ENCODE measurements at regions not wholly inside any gene's neighbourhood (a gene's known extent, or its start where the extent isn't known, plus 50 kb on each side); places are given as distances from the start of the nearest gene placed in this dataset.

DNA sequence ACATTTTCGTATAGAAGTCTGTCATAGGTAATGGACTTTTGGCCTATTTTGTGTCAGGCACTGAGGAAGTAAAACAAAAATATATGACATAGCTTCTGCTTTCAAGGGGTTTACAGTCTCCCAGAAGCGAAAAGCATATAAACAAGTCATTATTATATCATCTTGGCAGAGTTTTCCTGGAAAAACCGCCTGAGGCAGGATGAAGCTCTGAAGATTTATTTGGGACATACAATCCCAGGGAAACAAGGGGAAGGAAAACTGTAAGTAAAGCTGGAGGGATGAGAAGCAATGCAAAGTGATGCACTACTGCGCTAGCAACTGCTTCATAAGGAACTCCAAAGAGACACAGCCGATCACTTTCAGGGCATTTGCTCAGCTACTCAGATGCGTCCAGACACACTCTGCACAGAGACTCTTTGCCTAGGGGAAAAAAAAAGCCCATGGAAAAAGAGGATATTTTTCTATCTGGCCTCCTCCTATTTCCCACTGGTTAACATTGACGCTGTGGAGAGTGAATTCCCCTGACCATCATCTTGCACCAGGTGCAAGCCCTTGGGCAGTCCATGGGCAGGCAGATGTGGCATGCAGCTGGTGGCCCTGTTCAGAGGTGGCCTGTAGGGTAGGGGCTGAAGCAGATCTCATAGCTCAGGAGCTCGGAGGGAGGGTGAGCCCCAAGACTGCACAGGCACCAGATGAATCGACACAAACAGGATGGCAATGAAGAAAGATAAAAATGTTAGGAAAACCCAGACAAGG lies 158.1 kb downstream of the METTL4 start:
- no peak for DNase-seq

DNA sequence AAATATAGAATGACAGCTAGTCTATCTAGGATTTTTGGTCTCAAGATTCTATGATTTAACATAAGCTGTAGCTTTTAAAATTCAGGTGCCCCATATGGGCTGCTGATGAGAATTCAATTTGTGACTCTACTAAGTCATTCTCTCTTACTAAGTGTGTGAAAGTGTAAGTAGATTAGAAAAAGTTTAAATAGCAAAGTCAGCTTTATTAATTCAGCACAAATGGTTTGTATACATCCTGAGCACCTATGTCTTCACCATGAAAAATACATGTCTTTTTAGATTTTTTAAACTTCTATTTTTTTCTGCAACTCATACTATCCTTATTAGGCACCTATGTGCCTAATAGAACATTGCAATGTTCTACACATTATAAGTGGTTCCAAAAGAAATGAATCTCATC lies 157.1 kb downstream of the METTL4 start:
- no peak for DNase-seq

DNA sequence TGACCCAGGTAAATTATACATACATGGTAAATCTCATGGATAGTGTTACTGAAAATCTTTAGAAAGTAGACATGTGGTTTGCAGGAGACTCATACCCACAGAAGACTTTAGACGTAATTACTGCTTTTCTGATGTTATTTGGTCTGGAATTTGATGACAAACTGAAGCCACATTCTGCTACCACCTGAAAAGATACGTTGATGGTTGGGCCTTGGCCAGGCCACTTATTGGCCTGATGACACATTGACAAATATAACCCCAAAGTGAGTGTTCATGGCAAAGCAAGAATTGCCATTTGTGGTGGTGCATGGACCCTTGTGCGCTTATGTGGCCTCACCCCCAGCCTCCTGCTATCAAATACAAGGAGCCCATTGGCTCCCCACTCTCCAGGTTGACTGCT lies 155.6 kb downstream of the METTL4 start:
- DNase-seq: no peak

DNA sequence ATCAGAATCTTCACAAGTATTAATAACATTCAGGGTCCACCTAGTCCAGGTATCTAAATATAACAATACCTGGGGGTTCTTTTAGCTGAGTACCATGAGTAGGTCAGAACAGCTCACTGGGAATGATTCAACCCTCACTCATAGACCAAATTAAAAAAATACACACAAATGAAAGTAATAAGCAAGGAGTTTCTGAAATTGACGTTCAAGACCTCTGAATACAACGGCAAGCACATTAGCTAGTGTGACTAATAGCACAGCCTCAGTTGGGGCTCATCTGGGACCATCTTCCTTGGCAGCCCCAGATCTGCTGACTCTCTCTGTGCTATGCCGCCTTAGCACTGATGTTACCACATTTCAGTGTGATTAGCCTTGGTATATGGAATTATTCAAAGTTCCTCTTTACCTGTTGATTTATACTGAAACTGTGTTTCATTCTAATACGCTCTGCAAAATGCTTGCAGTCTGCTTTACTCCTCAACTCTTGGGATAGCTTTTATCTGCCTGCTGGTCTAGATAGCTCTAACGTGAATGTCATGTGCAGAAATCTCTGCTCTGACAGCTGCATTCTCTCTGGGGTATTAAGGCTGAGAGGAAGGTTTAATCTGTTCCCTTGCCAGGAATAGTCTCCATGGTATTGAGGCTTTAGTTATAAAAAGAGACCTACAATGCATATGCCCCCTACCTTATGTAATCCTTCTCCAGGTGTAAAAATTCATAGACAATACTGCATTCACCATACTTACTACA lies 153.3 kb downstream of the METTL4 start:
- no peak for DNase-seq

DNA sequence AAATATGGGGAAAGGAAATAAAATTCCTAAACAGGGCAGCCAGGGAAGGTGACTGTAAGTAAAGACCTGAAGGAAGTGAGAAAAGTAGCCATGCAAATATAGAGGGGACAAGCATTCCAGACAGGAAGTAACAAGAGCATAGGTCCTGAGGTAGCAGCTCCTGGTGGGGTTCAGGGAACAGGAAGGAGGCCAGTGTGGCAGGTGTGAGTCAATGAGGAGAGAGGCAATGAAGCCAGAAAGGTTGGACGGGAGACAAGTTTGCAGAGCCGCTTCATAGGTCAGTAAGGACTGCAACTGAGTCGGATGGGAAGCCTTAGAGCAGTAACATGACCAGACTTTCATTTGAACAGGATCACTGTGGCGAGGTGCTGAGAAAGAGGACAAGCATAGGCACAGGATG lies 150.9 kb downstream of the METTL4 start:
- no peak for DNase-seq

DNA sequence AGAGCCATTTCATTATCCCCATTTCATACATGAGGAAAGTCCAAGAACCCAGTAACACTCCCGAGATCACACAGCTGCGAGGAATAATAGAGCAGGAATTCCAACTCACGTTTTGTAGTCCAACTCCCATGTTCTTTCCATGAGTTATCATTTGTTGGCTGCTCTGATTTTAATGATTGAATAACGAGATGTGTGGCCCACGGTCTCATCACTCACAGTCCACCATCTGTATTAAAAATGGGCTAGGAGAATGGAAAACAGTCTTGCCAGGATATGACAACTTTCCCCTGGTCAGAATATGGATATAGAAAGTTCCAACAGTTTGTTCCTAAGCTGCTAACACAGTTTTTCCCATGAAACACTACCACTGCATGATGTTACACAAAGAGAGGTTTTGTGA lies 147.5 kb downstream of the METTL4 start:
- DNase-seq: no peak

DNA sequence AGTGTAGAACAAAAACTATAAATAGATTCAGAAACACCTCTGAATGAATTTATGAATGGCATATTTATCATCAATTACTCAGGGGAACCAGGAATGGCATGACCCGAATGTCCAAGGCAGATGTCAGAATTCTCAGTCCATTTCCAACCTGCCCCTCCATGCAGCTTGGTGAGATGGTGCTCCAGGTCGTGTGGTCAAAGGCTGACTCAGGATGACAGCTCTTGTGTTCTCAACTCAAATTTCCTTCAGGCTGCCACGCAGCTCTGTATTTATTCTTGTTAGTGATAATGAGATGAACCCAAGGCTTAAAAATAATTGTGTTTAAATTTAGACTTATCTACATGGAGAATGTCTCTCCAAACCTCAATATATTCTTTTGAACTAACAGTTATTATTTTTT lies 146.9 kb downstream of the METTL4 start:
- no peak for DNase-seq

DNA sequence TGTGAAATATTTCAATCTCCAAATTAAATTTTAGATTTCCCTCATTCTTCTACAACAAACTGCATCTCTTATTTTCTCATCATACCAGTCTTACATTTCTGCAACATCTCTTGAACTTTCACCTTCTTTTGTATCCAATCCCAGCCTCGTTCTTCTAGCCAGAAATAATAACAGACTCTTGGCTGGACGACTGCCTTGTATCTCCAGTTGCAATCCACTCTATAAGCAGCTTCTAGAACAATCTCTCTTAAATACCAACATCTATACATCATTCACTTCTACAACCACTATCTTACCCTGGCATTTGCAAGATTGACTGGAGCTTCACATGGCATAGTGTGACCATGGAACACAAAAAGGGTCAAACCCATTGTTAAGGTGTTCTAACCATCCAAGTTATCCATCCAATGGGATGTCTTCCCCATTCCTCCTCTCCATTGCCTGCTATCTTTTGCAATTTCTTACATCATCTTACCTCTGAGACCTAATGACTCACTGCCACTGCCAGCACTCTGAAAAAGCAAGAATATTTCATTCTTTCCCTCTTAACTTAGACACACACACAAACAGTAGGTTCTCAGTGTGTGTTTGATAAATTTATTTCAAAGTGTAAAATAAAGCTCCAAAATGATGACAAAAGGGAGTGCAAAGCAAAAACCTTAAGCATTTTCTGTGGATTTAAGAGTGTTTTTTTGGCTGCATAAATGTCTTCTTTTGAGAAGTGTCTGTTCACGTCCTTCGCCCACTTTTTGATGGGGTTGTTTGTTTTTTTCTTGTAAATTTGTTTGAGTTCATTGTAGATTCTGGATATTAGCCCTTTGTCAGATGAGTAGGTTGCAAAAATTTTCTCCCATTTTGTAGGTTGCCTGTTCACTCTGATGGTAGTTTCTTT lies 145.6 kb downstream of the METTL4 start:
- DNase-seq: no peak

DNA sequence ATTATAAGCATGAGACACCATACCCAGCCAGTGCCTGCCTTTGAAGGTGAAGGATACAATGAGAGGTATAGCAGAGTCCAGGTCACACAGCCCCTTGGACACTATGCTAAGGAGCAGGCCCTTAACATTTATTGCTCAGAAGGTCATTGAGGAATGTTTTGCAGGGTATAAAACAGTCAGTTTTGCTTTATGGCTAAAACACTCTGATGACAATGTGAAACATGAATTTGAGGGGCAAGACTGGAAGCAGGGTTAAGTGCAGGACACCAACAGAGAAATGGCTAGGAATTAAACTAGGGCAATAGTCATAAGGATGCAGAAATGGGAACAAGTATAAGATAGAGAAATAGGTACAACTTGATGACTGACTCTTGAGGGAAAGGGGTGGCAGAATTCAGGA lies 141.1 kb downstream of the METTL4 start:
- no peak for DNase-seq

DNA sequence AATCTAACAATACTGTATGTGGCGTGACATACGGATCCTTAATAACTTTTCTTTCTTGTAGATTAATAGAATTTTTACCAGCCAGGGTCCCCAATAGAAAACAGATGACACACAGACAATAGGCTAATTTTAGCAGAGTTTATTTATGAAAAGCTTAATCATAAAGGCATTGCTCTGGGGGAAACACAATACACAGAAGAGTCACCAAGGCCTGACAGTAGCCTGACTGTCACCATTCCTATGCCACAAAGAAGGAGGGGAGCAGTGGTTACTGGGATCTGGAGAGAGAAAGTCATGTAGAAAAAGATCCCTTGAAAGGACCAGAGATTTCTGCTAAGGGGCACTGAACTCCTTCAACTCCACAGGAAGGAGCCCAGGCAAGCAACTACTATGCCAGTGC lies 139.5 kb downstream of the METTL4 start:
- no peak for DNase-seq

DNA sequence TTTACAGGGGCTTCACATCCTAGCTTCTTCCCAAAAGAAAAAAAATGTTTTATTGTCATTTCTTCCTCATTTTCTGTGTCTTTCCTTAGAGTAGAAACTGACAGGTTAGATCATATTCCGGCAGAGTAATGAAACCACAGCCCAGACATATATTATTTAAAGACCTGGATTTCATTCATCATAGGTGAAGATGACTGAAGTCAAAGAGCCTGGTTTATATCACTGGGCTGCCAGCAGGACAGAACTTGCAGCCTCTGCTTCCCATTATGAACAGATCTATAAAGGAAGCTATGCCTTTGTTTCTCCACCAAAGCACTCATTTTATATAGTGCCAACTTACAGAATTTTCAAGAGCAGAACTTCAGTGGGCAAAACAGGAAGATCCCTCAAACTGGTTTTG lies 137.9 kb downstream of the METTL4 start:
- no peak for DNase-seq

DNA sequence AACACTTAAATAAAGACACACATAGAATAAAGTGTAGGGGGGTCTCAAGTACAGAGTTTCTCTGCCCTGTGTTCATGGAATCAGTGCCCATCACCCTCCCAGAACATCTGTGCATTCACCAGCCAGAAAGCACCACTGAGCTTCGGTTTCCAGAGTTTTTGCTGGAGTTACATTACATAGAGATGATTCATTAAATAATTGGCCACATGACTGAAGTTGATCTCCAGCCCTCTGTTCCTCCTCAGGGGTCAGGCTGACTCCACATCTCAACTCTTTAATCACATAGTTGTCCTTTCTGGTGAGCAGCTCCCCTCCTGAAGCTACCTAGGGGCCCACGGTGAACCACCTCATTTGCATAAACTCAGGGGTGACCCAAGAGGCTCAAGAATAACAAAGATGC lies 129.8 kb downstream of the METTL4 start:
- no peak for DNase-seq

DNA sequence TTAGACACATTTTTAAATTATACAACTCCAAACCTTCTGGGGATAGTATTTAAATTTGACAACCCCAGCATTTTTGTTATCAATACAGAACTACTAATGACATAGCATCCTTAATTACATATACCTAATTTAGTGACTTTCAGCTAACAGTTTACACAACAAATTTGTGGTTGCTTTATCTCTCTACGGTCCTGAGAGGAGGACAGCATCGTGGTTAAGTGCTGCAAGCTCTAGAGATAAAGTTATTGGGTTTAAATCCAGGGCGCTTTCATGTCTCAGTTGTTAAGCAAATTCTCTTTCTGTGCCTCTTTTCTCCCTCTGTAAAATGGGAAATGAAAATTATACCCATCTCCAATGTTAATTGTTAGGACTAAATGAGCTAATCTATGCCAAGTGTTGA lies 129.3 kb downstream of the METTL4 start:
- no peak for DNase-seq

DNA sequence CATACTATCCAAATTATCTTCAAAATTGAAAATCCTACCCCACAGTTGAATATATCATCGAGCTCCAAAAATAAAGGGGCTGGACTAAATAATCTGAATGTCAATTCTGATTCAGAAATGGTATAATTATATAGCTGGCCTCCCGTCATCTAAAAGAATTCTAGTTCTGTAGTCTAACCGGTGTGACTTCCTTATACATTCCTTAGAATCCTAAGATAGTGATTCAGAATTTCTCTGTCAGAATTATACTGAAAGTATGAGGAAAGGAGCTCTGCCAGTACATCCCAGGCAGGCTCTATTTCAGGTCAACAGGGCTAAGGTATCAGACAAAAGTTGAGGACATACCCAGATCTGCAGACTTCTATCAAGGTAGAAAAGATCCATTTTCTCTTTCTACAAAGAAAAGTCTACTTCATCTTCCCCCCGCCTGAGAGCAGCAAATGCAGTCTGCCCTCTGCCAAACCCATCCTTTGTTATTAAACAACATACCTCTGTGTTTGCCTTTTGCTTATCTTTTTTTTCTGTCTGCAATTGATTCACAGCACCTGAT lies 128.5 kb downstream of the METTL4 start:
- no peak for DNase-seq

DNA sequence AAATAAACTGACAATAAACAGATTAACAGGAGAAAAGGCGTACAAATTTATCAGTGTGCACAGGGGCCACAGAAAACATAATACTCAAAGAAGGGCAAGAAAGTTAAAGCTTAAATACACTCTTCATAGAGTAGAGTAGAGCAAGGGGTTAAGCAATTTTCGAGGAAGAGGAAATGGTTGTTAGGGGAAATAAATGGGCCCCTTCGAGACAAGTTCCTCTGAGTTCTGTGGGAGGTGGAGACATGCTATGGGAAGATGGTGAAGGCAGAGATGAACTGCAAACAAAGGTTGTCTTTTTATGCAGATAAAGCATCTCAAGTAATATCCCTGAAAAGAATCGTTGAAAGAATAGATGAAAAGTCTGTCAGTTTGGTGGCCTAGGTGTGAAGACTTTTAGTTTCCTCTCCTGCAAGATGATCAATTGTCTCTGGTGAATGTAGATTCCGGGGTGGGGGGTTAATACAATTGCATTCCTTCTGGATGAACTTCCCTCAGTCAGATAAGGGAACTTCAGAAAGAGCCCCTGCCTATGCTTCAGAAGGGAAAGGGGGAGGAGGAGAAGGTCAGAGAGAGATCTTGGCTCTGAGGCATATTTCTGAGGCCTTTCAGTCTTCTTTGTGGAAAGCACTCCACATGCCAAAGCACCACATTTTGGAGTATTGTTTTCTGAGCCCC lies 127.0 kb downstream of the METTL4 start:
- DNase-seq: peak; percentile 4

DNA sequence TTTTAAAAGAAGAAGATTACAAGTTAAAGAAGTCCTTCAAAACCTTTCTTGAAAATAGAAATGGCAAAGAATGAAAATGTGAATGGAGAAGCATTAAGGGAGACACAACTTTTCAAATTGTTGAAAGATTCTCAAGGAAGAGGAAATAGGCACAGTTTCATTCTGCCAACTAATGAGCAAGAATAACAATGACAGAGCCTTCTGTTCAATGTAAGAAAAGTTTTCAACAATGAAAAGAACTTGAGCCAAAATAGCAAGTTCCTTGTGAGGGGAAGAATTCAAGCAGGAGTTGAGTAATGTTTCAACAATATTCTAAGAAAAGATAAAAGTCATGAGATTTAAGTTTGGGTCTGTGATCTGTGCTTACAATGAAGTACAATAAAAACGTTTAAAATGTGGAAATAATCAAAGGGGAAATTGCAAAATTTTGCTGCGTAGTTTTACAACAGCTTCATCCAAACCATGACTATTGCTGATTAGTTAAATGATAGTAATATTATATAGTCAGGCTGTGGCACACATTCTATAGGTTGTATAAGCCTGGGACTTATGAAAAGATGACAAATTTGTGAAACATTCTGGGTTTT lies 122.6 kb downstream of the METTL4 start:
- peak; percentile 58 for DNase-seq

DNA sequence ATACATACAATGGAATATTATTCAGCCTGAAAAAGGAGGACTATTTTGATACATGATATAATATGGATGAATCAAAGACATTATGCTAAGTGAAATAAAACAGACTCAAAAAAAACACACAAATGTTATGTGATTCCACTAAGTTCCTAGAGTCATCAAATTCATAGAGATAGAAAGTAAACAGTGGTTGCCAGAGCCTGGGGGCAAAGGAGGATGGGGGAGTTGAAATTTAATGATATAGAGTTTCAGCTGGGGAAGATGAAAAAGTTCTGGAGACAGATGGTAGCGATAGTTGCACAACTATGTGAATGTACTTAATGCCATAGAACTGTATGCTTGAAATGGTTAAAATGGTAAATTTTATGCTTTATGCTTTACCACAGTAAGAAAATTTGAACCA lies 119.7 kb downstream of the METTL4 start:
- no peak for DNase-seq

DNA sequence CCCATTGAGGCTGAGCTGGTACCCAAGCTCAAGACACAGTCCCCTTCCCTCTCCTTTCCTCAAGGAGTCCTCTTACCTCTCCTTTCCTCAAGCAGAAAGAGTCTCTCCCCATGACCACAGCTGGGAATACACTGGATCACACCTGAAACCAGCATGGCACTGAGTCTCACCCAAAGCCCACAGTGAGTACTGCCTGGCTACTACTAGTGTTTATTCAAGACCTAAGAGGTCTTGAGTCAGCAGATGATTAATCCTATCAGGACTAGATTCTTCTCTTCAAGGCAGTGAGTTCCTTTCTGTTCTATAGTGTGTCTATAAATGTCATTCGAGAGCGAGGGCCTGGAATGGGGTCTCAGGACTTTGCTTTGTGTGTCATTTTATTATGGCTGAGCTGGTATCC lies 111.4 kb downstream of the METTL4 start:
- no peak for DNase-seq

DNA sequence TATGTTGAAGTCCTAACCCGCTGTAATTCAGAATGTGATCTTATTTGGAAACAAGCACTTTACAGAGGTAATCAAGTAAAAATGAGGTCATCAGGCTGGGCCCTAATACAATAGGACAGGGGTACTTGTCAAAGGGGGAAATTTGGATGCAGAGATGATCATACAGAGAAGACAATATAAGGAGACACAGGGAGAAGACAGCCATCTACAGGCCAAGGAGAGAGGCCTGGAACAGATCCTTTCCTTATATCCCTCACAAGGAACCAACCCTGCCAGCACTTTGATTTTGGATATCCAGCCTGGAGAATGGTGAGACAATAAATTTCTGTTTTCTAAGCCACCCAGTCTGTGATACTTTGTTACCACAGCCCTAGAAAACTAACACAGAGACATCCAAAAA lies 104.3 kb downstream of the METTL4 start:
- no peak for DNase-seq

DNA sequence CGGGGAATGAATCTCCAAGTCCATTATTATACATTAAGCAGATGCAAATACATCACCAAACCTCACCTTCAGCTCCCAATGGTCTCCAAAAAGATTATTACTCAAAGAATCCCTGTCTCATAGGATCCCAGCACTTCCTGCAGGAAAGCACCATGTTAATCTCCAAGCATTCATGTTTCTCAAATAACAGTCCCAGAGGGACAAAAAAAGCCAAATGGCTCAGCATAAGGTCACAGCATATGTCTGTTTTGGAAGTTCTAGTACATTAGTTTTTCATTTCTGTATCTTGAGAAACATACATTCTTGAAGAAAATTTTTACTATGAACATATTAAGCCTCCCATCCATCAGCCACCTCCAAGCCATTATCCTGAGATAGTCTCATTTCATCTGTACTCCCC lies 103.3 kb downstream of the METTL4 start:
- DNase-seq: no peak

DNA sequence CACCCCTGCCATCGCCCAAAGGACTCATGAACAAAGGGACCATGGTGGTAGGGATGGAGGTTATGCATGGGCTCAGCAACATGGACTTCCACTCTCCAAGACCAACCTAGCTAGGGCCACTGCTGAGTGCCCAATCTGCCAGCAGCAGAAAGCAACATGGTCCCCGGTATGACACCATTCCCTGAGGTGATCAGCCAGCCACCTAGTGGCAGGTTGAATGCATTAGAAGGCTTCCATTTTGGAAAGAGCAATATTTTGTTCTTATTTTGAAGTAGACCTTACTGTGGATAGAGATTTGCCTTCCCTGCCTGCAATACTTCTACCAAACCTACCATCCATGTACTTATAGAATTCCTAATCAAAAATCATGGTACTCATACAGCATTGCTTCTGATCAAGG lies 99.8 kb downstream of the METTL4 start:
- no peak for DNase-seq

DNA sequence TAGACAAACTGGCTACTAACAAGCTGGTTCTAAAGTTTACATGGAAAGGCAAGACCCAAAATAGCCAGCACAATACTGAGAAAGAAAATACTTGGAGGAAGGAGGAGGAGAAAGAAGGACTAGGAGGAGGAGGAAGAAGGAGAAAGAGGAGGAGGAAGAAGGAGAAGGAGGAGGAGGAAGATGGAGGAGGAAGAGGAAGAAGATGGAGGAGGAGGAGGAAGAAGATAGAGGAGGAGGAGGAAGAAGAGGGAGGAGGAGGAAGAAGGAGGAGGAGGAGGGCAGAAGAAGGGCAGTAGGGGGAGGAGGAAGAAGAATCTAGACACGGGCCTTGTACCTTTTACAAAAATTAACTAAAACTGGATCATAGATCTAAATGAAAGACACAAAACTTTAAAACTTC lies 92.6 kb downstream of the METTL4 start:
- DNase-seq: no peak
